ENCODE measurements at regions not wholly inside any gene's neighbourhood (a gene's known extent, or its start where the extent isn't known, plus 50 kb on each side); places are given as distances from the start of the nearest gene placed in this dataset.

DNA sequence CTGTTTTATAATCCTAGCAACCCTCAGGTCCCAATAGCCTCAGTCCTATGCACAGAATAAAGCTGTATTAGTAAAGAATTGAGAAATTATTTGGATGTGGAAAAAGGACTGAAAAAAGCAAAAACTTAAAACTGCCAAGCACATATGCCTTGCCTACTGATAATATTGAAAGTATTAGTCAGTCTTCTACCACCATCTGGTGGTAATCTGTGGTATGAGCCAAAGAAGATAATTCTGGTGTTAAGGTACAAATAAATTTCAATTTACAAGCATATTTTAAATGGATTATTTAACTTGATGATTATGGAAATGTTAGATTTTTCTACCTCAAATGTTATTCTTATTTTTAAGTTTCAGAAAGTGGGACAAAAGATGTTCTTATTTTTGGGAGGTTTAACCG lies 460.3 kb upstream of the KLHL1 start:
- TF ChIP-seq, protein P1, sequence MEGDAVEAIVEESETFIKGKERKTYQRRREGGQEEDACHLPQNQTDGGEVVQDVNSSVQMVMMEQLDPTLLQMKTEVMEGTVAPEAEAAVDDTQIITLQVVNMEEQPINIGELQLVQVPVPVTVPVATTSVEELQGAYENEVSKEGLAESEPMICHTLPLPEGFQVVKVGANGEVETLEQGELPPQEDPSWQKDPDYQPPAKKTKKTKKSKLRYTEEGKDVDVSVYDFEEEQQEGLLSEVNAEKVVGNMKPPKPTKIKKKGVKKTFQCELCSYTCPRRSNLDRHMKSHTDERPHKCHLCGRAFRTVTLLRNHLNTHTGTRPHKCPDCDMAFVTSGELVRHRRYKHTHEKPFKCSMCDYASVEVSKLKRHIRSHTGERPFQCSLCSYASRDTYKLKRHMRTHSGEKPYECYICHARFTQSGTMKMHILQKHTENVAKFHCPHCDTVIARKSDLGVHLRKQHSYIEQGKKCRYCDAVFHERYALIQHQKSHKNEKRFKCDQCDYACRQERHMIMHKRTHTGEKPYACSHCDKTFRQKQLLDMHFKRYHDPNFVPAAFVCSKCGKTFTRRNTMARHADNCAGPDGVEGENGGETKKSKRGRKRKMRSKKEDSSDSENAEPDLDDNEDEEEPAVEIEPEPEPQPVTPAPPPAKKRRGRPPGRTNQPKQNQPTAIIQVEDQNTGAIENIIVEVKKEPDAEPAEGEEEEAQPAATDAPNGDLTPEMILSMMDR (IDR thresholded peaks at IDR 0.05; ENCODE audit: insufficient read depth, low read depth, low read length, missing control alignments) = peak; percentile 54
- DNase-seq (ENCODE audit: low read depth) = peak; percentile 59
- H3K4me3 ChIP-seq (ENCODE audit: low read length) = no peak overlapping the region

DNA sequence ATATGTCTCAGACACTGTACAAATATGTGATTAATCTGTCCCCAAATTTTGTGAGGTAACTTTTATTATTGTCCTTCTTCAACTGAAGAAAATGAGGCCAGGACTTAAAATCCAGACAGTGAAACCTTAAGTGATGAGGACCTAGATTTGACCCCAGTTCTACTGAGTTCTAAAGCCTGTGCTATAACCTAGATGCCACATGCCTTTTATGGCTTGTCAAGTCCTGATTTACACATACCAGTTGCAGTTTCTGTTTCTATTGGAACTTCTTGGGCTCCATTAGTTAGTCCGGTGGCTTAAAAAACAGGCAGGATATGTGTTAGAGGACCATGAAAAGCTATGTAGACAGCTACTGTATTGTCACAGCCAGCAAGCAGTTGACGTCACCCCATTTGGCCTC lies 436.5 kb upstream of the KLHL1 start:
- TF ChIP-seq, protein P1 (IDR thresholded peaks at IDR 0.05; ENCODE audit: insufficient read depth, low read depth, low read length, missing control alignments) = no peak
- no peak for DNase-seq (ENCODE audit: low read depth)
- H3K4me3 ChIP-seq (ENCODE audit: low read length) = no peak overlapping the region

DNA sequence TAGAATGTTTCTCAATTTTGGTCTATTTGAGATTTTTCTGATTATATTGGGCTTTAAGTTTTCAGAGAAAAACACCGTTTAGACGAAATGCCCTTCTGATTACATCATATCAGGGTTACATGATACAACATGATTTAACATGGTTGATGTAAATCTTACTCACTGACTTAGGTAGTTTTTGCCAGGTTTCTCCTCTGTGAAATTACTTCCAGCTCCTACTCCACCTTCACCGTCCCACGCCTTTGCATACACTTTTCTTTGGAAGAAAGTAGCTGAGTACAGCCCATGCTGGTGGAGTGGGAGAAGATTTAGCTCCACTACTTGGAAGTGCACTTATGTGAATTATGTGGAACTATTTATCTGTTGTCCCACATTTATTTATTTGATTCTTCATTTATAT lies 433.2 kb upstream of the KLHL1 start:
- no peak overlapping the region for H3K4me3 ChIP-seq (ENCODE audit: low read length)
- DNase-seq (ENCODE audit: low read depth) = peak; percentile 75
- TF ChIP-seq, protein P1 (IDR thresholded peaks at IDR 0.05; ENCODE audit: insufficient read depth, low read depth, low read length, missing control alignments) = no peak

DNA sequence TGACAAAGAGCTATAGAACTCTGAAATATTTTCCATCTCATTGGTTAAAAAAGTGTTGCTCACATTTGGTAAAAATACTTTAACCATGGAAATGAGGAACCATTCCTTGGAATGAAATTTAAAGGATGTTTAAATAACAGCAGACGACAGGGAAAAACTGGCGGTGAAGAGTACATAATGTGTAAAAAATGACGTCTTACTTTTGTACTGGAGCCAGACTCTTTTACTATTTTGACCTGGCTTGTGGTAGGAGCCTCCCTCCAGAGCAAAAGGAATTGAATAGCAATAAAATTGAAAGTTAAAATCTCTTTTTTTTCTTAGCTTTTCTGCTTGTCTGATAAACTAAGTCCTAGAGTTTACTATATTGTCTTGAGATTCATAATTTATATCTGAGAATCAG lies 426.2 kb upstream of the KLHL1 start:
- DNase-seq (ENCODE audit: low read depth) = no peak
- TF ChIP-seq, protein P1 (IDR thresholded peaks at IDR 0.05; ENCODE audit: insufficient read depth, low read depth, low read length, missing control alignments) = no peak
- H3K4me3 ChIP-seq (ENCODE audit: low read length) = no peak overlapping the region

DNA sequence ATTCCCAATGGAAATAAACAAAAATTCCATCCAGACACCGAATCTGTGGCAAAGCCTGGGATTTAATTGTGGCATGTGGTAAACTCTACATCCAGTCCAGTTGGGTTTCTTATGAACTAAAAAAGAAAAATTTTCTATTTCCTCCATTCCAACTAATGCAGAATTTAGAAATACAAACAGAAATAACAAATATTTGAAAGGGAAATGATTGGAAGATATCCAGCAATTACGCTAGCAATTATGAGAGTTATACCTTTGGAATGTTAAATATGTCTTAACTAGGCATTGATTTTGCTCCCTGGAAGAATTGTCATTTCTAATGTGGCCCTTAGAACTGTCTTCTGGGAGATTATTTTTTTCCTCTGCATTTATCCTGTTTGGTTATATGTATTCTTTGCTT lies 421.4 kb upstream of the KLHL1 start:
- TF ChIP-seq, protein P1 (IDR thresholded peaks at IDR 0.05; ENCODE audit: insufficient read depth, low read depth, low read length, missing control alignments) = no peak
- no peak for DNase-seq (ENCODE audit: low read depth)
- H3K4me3 ChIP-seq (ENCODE audit: low read length) = no peak overlapping the region

DNA sequence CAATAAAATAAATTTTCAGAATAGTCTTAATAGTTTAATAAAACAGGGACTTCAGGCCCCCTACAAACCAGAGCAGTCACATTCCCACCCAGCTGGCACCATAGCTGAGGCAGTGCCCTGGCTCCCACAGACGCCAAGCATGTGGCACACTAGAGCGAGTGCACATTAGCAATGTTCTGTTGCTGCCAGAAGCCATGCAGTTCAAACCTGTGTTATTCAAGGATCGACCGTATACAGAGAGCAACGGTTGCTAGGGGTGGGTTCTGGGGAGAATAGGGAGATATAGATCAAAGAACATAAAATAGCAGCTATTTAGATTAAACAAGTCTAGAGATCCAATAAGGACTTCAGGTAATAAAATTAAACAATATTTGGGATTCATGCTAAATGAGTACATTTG lies 419.3 kb upstream of the KLHL1 start:
- H3K4me3 ChIP-seq (ENCODE audit: low read length) = no peak overlapping the region
- TF ChIP-seq, protein P1 (IDR thresholded peaks at IDR 0.05; ENCODE audit: insufficient read depth, low read depth, low read length, missing control alignments) = no peak
- no peak for DNase-seq (ENCODE audit: low read depth)

DNA sequence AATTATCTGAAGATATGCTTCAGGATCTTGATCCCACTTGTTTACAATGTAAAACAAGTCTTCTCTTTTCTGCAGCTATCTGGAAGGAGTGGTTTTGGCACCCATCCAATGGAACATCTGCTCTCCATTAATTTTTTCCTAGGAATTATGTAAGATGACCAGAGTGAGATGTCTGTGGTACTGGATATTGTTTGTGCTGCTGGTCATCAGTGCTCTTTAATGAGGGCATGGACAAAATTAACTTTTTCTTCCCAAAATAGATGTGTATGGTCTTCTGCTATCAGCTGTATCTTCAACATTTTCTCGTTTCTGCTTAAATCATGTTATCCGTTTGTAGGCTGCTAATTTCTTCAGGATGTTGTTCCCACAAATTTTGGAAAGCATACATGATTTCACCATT lies 415.4 kb upstream of the KLHL1 start:
- TF ChIP-seq, protein P1 (IDR thresholded peaks at IDR 0.05; ENCODE audit: insufficient read depth, low read depth, low read length, missing control alignments) = no peak
- peak; percentile 8 for DNase-seq (ENCODE audit: low read depth)
- H3K4me3 ChIP-seq (ENCODE audit: low read length) = no peak overlapping the region
